K562 (cell line): ENCODE measurements at regions not wholly inside any gene's neighbourhood (a gene's known extent, or its start where the extent isn't known, plus 50 kb on each side); places are given as distances from the start of the nearest gene placed in this dataset.

Source experiments
- ATAC-seq: fragments of 200-7000 bp; cut with Tn5 transposase; 3 replicates; pipeline ENCODE4 v1.9.1; 2020; ENCODE audit warnings: moderate library complexity
- BruUV-seq: library from RNA; stranded (reverse); fragments of 400-500 nt; replicated peaks from 2 replicates; lab custom pipeline; 2021; lab: Mats Ljungman, UMichigan
- CTCF ChIA-PET: fragments of 300-600 bp; formaldehyde crosslinking; extraction: SDS; loops from one replicate; lab custom pipeline; 2021; ENCODE audit warnings: low intra/inter-chr PET ratio; lab: Yijun Ruan, JAX
- POLR2A ChIA-PET: fragments of 300-600, 350-650 bp; sonication (Branson Sonifier 250); formaldehyde crosslinking; extraction: SDS; loops from one replicate; lab custom pipeline; 2021; ENCODE audit warnings: antibody characterized with exemption, inconsistent platforms; lab: Yijun Ruan, JAX
- DNase-seq, 4 experiments: peaks; one replicate each; pipeline versions ENCODE4 v3.0.0 to v3.0.0-alpha.2; 2011 to 2018; ENCODE audit warnings: low spot score in 3 of 4, mixed read lengths in 3 of 4; ENCODE audit errors: extremely low read depth in 1 of 4
- FAIRE-seq: peaks from 2 replicates; lab custom pipeline; 2011; peaks lifted over from hg19 to GRCh38; lab: Jason Lieb, UNC
- H2AFZ ChIP-seq: 2 replicates; pipeline ENCODE4 v1.6.0; 2011; ENCODE audit warnings: low read depth, low read length, control low read depth, inconsistent platforms
- H3K27ac ChIP-seq: fragments of 200-600 bp; 3 replicates; pipeline ENCODE4 v1.8.0; 2011; ENCODE audit warnings: low read depth, mild to moderate bottlenecking, control low read depth, inconsistent platforms, low read length, moderate library complexity, mixed read lengths; ENCODE audit errors: extremely low read depth
- H3K27me3 ChIP-seq, 2 experiments: fragments of 300-600 bp in 1 of 2; 2 replicates in 1 of 2; 3 replicates in 1 of 2; pipeline versions ENCODE4 v1.6.0 to v1.8.0; 2011; ENCODE audit warnings: inconsistent platforms in 2 of 2, low read length in 2 of 2, mild to moderate bottlenecking in 1 of 2, mixed read lengths in 1 of 2, moderate library complexity in 1 of 2; ENCODE audit not compliant: control insufficient read depth in 2 of 2, insufficient read depth in 2 of 2
- H3K36me3 ChIP-seq: fragments of 300-600 bp; 3 replicates; pipeline ENCODE4 v1.8.0; 2011; ENCODE audit warnings: mild to moderate bottlenecking, low read length, inconsistent platforms; ENCODE audit not compliant: control insufficient read depth, insufficient read depth
- H3K4me1 ChIP-seq, 2 experiments: fragments of 200-600 bp in 1 of 2; replicated peaks in 1 of 2; 2 replicates in 1 of 2; 3 replicates in 1 of 2; pipeline versions ENCODE4 v1.5.1 to v1.8.0; 2011; ENCODE audit warnings: inconsistent platforms in 2 of 2, low read length in 2 of 2, mild to moderate bottlenecking in 1 of 2, mixed read lengths in 1 of 2, moderate library complexity in 1 of 2; ENCODE audit not compliant: control insufficient read depth in 2 of 2, insufficient read depth in 2 of 2
- H3K4me2 ChIP-seq: 2 replicates; pipeline ENCODE4 v1.6.1; 2011; ENCODE audit warnings: low read length, control low read depth, inconsistent platforms, mixed read lengths; ENCODE audit not compliant: insufficient read depth
- H3K4me3 ChIP-seq: fragments of 200-600 bp; sonication (generic), shearing (Covaris generic); 2 replicates; pipeline ENCODE4 v1.5.1; 2016; ENCODE audit warnings: control low read depth, inconsistent platforms
- H3K79me2 ChIP-seq: fragments of 200-600 bp; 3 replicates; pipeline ENCODE4 v1.8.0; 2011; ENCODE audit warnings: low read length, inconsistent platforms; ENCODE audit not compliant: control insufficient read depth, insufficient read depth
- H3K9ac ChIP-seq, 2 experiments: 2 replicates each; pipeline versions ENCODE4 v1.6.0 to v1.6.1; 2011; ENCODE audit warnings: low read depth in 2 of 2, low read length in 2 of 2, control low read depth in 1 of 2, inconsistent platforms in 1 of 2, mild to moderate bottlenecking in 1 of 2, mixed read lengths in 1 of 2; ENCODE audit not compliant: insufficient read depth in 1 of 2
- H3K9me1 ChIP-seq: one replicate; pipeline ENCODE4 v1.6.0; 2011; ENCODE audit warnings: inconsistent platforms, mild to moderate bottlenecking, low read length, moderate library complexity; ENCODE audit not compliant: control insufficient read depth, insufficient read depth
- H3K9me3 ChIP-seq: replicated peaks from 2 replicates; pipeline ENCODE4 v1.5.1; 2011; ENCODE audit warnings: low read depth, low read length, inconsistent platforms; ENCODE audit not compliant: control insufficient read depth, insufficient read depth
- H4K20me1 ChIP-seq: replicated peaks from 2 replicates; pipeline ENCODE4 v1.6.1; 2011; ENCODE audit warnings: low read length, inconsistent platforms, mixed read lengths; ENCODE audit not compliant: control insufficient read depth, insufficient read depth
- DNMT1 ChIP-seq: fragments of 450-650 bp; IDR thresholded peaks from 2 replicates; pipeline ENCODE4 v1.6.1; 2016; ENCODE audit warnings: antibody characterized with exemption, mild to moderate bottlenecking
- HDAC2 ChIP-seq: fragments of 450-650 bp; IDR thresholded peaks from 2 replicates; pipeline ENCODE4 v1.6.1; 2016; ENCODE audit warnings: mild to moderate bottlenecking
- SPI1 ChIP-seq: IDR thresholded peaks from 2 replicates; pipeline ENCODE4 v1.6.1; 2011; ENCODE audit warnings: low read depth, low read length, control low read depth, borderline replicate concordance
- TRIM24 ChIP-seq, 2 experiments: fragments of 450-650 bp; IDR thresholded peaks; 2 replicates each; pipeline ENCODE4 v1.6.1; 2016
- TRIM28 ChIP-seq: fragments of 450-650 bp; IDR thresholded peaks from 2 replicates; pipeline ENCODE4 v1.6.1; 2017
- ZBTB40 ChIP-seq, 2 experiments: fragments of 450-650 bp in 1 of 2; sonication (generic) in 1 of 2; formaldehyde crosslinking in 1 of 2; IDR thresholded peaks; 2 replicates each; pipeline versions ENCODE4 v1.7.1 to v1.9.0; 2016 to 2022; ENCODE audit warnings: inconsistent platforms in 1 of 2, mild to moderate bottlenecking in 1 of 2, missing genetic modification reagents in 1 of 2
- ZNF134 ChIP-seq: fragments of 250-450 bp; sonication (Bioruptor Pico); conservative IDR thresholded peaks from 2 replicates; pipeline ENCODE4 v1.4.0; 2020
- WGBS: fragments of 100-300 bp; shearing (Covaris generic); methylation state at CpG from one replicate; pipeline ENCODE4 v1.1.6; 2016; ENCODE audit warnings: low coverage, mixed read lengths; ENCODE audit not compliant: insufficient coverage; ENCODE audit errors: missing lambda C conversion rate; 5-methylcytosine and 5-hydroxymethylcytosine counted together
- in situ Hi-C: fragments of 300-500 bp; cut with MboI; formaldehyde crosslinking; loops from 4 replicates; pipeline ENCODE4 v1.15.0; 2018; ENCODE audit warnings: inconsistent platforms, mixed read lengths
- intact Hi-C: fragments of 100-400 bp; cut with micrococcal nuclease; formaldehyde crosslinking; loops from 2 replicates; pipeline ENCODE4 v1.14.2; 2022

DNA sequence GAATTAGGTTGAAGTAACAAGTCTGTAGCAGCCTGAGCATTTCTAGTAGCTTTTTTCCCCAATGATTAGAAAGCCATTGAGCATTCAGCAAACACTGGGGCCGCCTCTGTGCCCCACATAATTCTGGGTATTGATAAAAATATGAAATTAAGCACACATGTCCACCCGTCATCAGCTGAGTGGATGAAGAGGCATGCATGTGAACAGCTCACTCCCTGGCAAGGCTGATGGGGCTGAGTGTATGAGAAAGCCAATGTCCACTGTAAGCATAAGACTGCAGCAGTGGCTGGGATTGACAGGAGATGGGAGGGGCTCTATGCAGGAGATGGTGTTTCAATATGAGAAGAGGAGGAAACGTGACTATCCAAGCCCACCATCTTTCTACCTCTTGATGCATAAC is 124.4 kb upstream of the KLHL29 start:
- POLR2A ChIA-PET: interaction anchor here (0.7 kb wide), 1 partner anchor 247 kb away, joined by 4 read pairs; no protein-coding TSS in a partner anchor
- Histone ChIP-seq H3K9me1 (no peaks in the 10 kb centered on the region), H3K4me1 (no peaks in the 10 kb centered on the region), H3K27ac (no peak overlapping the region), H3K27me3 (no peaks in the 10 kb centered on the region), H3K9me3 (no peaks in the 10 kb centered on the region), H2AFZ (no peak overlapping the region), H4K20me1 (no peaks in the 10 kb centered on the region), H3K9ac (no peak overlapping the region), H3K4me3 (no peak overlapping the region), H3K36me3 (no peaks in the 10 kb centered on the region), H3K4me2 (no peak overlapping the region), H3K79me2 (no peaks in the 10 kb centered on the region)
- no peak for DNase-seq
- no peak for ATAC-seq
- intact Hi-C loops (no loop called here), in situ Hi-C loops (no loop called here)
- no peak for FAIRE-seq
- BruUV-seq: no TSS peak
- TF ChIP-seq SPI1: no peak
- CTCF ChIA-PET: no interaction called here
- WGBS: 0% methylated on average over 3 of the region's 3 CpGs

- CTCF ChIA-PET: no interaction called here
- 0% methylated on average over 3 of the region's 3 CpGs for WGBS
- intact Hi-C loops (no loop called here), in situ Hi-C loops (no loop called here)
- no peak overlapping the region for H3K4me3 ChIP-seq
- no TSS peak for BruUV-seq
- DNase-seq: no peak
- no peaks in the 10 kb centered on the region for H3K4me1 ChIP-seq
- ATAC-seq: no peak
- H3K4me2 ChIP-seq: no peak overlapping the region
- no peaks in the 10 kb centered on the region for H3K9me1 ChIP-seq
- H3K27ac ChIP-seq: no peak overlapping the region
- H3K9me3 ChIP-seq: no peaks in the 10 kb centered on the region
- no peaks in the 10 kb centered on the region for H3K36me3 ChIP-seq
- no peaks in the 10 kb centered on the region for H4K20me1 ChIP-seq
- no peak overlapping the region for H2AFZ ChIP-seq
- POLR2A ChIA-PET: no interaction called here
- no peaks in the 10 kb centered on the region for H3K27me3 ChIP-seq
- H3K9ac ChIP-seq: no peak overlapping the region
- FAIRE-seq: no peak
- H3K79me2 ChIP-seq: no peaks in the 10 kb centered on the region
- TF ChIP-seq HDAC2 (no peak), ZBTB40 (IDR thresholded peaks at IDR 0.05) (0 out of 2 replicates have a peak, but pooled peaks have one; percentile 21), ZBTB40 (CRISPR knock-in tag; IDR thresholded peaks at IDR 0.05) (no peak), DNMT1 (no peak), TRIM24 (IDR thresholded peaks at IDR 0.05) (no peak), TRIM28 (no peak), ZNF134 (CRISPR knock-in tag) (no peak)
These were observed 116.3 kb upstream of the KLHL29 start for GRCh38 chr2:23268467-23269263.
